A549 (cell line): ENCODE measurements at regions not wholly inside any gene's neighbourhood (a gene's known extent, or its start where the extent isn't known, plus 50 kb on each side); places are given as distances from the start of the nearest gene placed in this dataset.

ENCODE experiments used
- CEBPB ChIP-seq, 2 experiments: fragments of >200 bp in 1 of 2; sonication (Bioruptor Twin) in 1 of 2; formaldehyde crosslinking in 1 of 2; IDR thresholded peaks; 2 replicates each; pipeline ENCODE4 v1.6.1; 2012 to 2016
- CTCF ChIP-seq: fragments of >200 bp; sonication (Bioruptor Twin); formaldehyde crosslinking; IDR thresholded peaks from 3 replicates; pipeline ENCODE4 v1.5.1; 2016
- HOXA7 ChIP-seq: fragments of 250-450 bp; sonication (Bioruptor Pico); IDR thresholded peaks from 2 replicates; pipeline ENCODE4 v1.5.0; 2020; ENCODE audit warnings: mild to moderate bottlenecking, moderate library complexity
- MAX ChIP-seq: IDR thresholded peaks from 2 replicates; pipeline ENCODE4 v1.6.1; 2012
- PHF8 ChIP-seq: fragments of 200-600 bp; sonication (generic); IDR thresholded peaks from 2 replicates; pipeline ENCODE4 v1.6.1; 2016; ENCODE audit warnings: low read depth, mild to moderate bottlenecking, antibody characterized with exemption, moderate library complexity, borderline replicate concordance
- POLR2A ChIP-seq: IDR thresholded peaks from 2 replicates; pipeline ENCODE4 v1.6.1; 2012; ENCODE audit warnings: mild to moderate bottlenecking, low read length
- SMC3 ChIP-seq: fragments of >200 bp; sonication (Bioruptor Twin); formaldehyde crosslinking; IDR thresholded peaks from 3 replicates; pipeline ENCODE4 v1.6.1; 2018; ENCODE audit warnings: inconsistent platforms

GRCh38 chr14:85911044-85911443 lies 381.1 kb downstream of the FLRT2 start:
- no peak for TF ChIP-seq PHF8
- no peak for TF ChIP-seq MAX
- no peak for TF ChIP-seq CTCF
- TF ChIP-seq SMC3, result no peak
- no peak for TF ChIP-seq POLR2A
- TF ChIP-seq CEBPB (IDR thresholded peaks at IDR 0.05), result no peak
- no peak for TF ChIP-seq HOXA7 (CRISPR knock-in tag)
